Activated CD8-positive, alpha-beta memory T cell treated with anti-CD3 and anti-CD28 coated beads for 4 hours (primary cell): ENCODE measurements at regions not wholly inside any gene's neighbourhood (a gene's known extent, or its start where the extent isn't known, plus 50 kb on each side); places are given as distances from the start of the nearest gene placed in this dataset.

Source experiments
- DNase-seq, 2 donors: peaks; one replicate each; pipeline ENCODE4 v3.0.0-alpha.2; 2020; ENCODE audit warnings: low read depth in 2 of 2

DNA sequence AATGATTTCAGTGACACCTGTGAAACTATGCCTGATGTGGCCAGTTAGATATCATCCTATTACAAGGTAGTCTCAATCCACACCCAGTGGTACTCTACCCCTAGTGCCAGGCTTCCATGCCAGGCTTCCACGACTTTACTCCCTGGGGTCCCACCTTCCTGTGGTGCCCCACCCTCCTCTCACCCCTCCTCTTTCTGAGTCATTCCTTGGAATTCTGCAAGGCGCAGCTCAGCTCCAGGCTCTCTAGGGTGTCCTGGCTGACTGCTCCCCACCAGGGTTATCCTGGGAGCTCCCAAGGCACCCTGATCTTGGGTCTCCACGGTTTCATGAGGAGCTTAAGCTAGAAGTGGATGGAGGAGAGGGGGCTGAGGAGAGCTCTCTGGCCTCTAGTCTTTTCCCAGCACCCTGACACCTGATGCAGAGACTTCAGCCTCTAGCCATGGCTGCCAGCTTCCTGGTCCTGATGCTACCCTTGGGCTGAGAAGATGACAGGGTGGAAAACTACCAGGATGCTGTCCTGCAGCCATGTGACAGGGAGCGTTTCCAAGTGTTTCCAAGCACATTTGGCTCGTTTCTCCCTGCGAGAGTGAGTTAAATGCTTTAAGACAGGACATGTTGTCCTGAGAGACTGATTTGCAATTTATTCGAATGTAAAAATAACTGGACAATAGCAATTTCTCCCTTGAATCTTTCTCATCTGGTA lies 1461.2 kb downstream of the TBC1D22A start:
- no peak for DNase-seq

DNA sequence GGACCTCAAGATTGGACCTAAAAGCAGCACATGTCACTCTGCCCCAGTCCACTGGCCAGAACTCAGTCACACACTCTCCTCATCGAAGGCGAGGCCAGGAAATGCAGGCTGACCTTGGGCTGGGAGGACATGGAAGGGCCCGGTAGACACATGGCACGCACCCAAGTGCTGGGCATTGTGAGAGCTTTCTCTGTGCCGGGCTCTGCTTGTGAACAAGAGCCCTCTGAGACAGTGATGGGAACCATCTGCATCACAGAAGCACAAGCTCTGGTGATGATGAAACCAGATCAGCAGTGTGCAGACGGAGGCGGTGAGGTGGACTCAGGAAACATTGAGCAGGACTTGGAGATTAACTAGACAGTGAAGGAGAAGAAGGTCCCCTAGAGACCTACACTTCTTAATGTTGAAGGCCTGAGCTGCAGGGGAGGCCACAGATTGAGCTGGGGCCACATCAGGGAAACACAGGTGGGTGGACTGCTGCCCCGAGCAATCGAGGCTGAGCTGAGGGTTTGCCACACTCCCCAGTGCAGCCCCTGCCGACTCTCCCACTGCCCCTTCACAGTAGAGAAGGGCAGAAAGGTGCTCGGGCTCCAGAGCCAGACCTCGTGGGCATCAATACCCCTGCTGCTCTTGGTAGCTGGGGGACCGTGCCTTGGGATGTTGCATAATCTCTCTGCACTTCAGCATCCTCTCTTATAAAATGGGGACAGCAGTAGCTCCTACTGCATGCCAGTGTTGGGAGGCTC lies 1460.5 kb downstream of the TBC1D22A start:
- no peak for DNase-seq

DNA sequence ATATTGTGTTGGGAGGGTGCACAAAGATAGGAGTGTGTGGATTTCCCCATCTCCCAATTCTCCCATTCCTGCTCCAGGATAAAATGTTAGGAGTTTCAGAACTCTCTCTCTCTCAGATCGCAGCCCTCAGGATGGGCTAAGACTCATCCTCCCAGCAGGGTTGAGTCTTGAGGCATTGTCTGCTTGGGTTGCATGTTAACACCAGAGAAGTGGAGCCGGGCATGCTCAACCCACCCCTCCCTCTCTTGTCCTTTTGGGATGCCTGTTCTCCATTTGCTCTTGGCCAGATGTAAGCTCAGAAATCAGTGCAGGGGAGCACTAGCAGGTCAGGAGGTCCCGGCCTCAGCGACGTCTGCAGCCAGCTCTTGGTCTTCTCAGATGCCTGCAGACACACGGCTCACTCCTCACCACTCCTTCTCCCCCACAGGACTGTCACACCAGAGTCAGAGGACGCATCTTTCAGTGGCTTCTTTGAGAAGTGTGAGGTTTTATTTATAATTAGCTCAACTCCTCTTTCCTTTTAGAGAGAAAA lies 1456.5 kb downstream of the TBC1D22A start:
- no peak for DNase-seq

DNA sequence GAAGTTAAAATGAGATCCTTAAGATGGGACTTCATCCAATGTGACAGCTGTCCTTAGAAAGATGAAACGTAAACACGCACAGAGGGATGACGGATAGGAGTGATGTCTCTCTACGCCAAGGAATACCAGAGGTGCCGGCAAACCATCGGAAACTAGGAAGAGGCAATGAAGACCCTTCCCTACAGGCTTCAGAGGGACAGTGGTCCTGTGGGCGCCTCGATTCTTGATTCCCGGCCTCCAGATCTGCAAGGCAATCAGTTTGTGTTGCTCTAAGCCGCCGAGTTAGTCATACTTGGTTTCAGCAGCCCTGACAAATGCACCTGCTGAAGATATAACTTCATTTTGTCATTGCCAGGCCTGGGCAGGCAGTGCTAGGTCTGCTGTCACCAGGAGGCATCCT lies 1455.1 kb downstream of the TBC1D22A start:
- no peak for DNase-seq

DNA sequence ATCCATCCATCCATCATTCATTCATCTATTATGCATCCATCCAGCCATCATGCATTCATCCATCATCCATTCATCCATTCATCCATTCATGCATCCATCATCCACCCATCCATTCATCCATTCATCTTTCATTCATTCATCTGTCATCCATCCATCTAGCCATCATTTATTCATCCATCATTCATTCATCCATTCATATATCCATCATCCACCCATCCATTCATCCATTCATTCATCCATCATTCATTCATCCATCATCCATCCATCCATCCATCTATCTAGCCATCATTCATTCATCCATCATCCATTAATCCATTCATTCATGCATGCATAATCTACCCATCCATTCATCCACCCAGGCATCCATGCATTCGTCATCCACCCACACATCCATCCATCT lies 1450.3 kb downstream of the TBC1D22A start:
- no peak for DNase-seq

DNA sequence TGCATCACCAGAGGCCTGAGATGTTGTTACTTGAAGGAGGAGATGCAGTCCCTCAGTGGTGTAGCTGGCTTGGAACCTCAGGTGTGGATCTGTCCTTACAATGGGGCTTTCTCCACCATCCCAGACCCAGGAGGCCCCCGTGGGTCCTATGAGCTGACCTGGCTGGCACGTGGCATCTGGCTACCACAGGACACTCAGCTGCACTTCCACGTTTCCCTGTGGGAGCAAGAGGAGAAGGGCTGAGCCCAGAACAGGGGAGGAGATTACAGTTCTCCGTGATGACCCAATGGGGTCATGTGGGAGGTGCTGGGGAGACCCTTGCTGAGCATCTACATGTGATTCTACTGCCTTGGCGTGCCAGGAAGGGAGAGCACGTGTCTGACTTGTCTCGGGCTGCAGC lies 1448.4 kb downstream of the TBC1D22A start:
- DNase-seq, result no peak

DNA sequence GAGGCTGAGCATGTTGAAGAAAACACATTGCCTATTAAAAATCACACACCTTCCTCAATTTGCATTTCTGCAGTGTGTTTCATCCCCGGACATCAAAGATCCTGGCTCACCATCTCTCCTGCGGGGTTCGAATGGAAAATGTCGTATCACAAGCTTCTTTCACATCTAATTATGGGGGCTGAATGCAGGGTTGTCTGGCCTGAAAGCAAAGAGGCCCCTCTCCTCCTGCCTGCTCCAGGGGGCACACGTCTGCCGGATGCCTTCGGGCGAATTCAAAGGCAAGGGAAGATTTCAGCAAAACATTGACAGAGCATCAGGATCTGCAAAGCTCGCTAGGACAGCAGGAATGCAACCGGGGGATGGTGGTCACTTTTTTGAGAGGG lies 1447.7 kb downstream of the TBC1D22A start:
- no peak for DNase-seq

DNA sequence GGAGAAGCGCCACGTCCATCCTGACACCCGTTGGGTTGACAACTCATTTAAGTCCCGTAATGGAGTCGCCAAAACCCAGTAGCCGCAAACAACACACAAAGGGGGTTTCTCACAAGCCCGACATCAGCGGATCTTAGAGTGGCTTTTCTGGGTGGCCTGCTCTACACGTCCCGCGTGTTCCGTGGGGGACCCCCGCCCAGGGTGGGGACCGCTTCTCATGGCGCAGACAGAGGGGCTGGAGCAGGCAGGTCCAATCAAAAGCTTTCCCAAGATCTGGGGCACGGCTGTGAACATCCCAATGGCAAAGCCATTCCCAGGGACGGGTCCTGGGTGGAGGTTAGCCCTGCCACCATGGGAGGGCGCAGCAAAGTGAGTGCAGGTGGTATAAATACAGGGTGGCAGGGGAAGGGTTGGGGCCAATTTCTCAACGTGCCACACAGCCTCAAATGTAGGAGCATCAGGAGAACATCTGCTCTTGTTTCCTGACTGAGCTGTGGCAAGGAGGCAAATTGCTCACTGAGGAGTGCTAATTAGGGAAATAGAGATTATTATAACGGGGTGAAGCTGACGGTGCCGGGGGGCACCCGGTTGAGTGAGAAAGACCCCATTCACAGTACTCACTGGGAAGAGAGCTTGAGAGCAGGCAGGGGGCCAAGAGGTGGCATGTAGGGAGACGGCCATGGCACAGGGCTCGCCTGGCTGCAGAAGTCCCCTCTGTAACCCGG lies 1447.2 kb downstream of the TBC1D22A start:
- DNase-seq, result no peak

DNA sequence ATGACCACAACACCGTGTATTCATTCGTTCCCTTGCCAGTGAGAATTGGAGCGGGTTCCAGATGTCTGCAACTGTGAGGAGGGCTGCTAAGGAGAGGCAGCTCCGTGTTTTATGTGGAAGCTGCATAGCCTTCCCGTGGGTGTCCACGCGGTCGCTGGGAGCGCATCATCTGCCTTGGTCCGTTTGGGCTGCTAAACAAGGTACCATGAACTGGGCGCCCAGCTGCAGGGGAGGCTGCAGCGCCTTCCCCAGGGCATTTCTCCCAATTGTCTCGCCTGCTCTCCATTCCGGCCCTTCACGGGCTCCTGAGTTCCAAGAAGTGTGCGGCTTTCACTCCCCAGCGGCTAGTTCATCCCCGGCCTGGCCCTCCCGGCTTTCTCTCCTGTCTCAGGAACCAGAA lies 1446.4 kb downstream of the TBC1D22A start:
- DNase-seq, result no peak

DNA sequence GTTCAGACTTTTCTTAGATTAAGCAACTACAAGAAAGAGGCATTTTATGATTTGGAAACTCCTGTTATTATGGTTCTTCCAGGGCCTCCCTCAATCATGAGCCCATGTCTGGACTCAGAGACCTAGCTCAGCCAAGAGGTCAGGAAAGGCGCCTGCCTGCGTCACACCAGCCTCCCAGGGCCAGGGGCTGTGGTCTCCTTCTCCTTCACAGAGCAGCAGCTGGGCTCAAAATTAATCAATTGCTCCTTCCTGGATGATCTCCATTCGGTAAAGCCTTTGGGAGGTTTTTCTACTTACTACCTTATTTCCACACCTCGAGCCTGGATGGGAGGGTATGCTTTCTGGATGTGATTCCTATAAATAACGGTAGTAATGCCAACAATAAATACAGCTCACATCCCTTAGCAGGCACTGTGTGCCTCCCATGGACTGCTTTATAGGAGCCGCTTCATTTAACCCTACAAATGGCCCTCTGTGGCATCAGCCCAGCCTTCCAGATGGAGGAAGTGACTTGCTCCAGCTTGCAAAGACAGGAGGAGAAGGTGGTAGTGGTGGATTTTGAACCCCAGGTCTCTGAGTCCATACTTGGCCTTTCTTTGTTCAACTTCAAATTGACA lies 1445.6 kb downstream of the TBC1D22A start:
- DNase-seq, result no peak

DNA sequence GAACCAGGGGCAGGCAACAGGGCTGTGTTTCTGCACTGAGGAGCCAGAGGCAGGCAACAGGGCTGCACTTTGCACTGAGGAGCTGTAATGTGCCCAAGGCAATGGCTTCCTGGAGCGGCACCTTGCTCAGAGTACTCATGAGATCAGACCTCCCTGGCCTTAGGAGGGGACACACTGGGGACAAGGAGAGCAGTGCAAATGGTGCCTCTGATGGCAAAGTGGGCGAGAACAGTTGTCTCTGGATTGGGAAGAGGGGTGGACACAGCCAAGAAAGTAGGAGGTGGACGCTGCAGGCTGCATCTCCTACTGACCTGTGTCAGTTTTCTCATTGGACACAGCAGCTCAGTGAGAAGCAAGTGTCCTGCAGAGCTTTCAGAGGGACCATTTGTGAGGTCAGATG lies 1443.3 kb downstream of the TBC1D22A start:
- DNase-seq, result no peak

DNA sequence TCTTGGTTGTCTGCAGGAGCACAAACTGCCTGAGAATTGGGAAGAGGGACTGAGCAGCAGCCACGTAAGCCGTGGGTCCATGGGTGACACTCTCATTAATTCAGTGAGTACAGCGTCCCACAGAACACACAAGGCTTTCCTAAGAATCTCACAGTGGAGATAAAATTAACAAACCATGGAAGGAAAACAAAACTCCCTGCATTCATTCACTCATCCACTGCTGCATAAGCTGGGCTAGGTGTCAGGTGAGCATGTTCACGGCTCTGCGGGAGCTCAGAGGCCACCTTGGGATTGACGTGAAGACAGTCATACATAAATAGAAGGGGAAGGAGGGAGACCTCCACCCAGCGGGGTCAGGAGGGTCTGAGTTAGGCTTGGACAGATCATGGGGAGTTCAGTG lies 1442.7 kb downstream of the TBC1D22A start:
- DNase-seq, result no peak

DNA sequence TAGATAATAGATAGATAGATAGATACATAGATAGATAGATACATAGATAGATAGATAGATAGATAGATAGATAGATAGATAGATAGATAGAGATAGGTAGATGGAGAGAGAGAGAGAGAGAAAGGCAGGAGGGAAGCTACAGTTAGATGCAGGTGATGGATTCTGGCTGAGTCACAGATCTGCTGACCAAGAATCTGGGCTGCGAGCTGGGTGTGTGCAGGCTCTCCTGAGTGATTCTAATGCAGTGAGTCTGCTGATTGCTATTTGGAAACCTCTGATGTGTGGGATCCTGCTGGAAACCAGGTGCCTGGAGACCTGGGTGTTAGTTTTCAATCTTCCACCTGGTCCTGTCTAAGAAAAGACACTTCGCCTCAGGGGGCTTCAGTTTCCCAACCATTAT lies 1441.8 kb downstream of the TBC1D22A start:
- no peak for DNase-seq

DNA sequence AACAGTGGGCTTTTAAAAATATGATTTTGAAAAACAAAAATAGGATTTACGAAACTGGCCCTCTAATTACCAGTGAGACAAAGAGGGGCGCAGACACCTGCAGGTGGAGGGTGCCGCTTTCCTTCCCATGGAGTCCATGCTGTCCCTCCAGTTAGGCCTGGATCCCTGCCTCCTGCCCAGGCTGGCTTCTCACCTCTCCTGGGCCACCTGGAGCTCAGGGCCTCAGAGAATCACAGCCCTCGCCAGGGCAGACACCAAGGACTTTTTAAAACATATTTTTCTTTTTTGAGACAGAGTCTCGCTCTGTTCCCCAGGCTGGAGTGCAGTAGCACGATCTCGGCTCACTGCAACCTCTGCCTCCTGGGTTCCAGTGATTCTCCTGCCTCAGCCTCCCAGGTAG lies 1437.2 kb downstream of the TBC1D22A start:
- DNase-seq, result no peak

DNA sequence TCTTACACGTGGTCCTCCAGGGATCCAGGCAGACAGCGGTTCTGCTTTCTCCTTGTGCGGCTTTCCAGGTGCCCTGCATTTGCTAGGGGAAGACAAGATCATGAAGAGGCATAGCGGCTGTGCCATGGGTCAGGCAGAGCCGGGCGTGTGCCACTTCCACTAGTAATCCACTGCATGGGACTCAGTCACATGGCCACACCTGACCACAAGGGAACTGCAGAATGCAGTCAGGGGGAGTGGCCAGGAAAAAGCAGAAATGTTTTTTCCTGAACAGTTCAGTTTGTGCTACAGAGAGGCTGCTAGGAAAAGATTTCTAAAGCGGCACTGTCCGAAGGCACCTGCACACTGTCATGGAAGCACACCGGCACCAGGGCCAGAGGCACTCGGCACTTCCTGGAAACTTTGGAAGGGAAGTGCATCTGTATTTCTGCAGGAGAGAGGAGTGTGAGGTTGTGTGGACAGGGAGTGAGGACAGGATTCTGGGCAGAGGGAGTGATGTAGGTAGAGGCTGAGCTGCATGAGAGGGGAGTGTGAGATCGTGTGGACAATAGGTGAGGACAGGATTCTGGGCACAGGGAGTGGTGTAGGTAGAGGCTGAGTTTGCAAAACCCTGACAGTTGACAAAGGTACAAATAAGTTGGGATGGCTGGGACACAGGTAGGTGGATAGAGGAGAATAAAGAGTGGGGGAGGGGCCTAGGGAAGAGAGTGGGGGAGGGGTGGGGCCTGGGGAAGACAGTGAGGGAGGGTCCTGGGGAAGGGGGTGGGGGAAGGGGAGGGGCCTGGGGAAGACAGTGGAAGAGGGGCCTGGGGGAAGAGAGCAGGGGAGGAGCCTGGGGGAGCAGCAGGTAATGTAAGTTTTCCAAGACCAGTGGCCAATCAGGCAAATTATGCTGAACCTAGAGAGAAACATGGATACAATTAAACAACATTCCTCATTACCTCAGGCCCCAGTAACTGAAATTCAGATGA lies 1436.3 kb downstream of the TBC1D22A start:
- DNase-seq, result no peak

DNA sequence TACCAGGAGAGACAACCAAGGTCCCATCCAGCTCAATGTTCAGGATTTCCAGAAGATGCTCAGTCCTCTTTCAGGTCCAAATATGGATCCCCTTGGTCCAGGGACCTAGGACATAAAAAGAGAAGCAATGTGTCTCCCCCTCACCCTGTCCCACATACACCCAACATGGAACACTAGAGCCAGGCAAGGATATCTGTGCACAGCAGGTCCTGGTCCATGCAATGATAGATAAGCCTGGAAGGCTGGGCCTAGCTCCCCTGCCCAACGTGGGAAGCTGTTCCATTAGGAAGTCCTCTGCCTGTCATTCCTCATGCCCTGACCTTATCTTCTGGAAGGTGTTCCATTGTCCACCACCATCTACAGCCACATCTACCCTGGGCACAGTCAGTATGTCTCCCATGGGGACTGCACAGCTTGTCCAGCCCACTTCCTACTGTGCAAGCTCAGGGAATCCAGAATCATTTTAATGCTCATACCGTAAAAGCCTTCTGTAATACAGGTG lies 1434.8 kb downstream of the TBC1D22A start:
- no peak for DNase-seq

DNA sequence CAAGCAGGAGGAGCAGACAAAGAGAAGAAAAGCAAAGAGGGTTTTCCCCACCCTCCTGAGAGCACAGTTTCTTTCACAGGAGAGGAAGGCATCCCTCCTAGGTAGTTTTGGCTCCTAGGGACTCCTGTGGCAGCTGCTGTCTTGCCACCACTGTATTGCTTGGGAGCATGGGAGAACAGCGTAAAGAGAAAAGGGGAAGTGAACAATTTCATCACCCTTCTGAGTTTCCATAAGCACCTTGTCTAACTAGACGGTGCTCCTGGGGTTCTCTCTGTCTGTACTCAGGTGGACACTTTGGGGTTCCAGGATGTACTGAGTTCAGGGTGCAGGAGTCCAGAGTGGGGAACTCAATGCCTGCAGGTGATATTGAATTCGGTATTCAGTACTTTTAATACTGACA lies 1430.5 kb downstream of the TBC1D22A start:
- DNase-seq, result no peak

DNA sequence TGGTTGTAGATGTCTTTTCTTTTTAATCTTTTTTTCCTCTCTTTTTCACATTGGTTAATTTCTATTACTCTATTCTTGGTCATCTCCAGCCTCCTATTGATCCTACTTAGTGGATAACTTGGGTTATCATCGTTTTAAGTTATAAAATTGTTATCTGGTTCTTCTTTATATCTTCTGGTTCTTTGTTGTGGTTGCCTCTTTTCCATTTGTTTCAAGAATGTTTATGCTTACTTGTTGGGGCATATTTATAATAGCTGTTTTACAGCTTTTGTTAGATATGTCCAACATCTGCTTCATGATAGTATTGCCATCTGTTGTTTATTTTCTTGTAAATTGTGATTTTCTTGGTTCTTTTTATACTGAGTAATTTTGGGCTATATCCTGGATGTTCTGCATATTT lies 1429.6 kb downstream of the TBC1D22A start:
- no peak for DNase-seq

DNA sequence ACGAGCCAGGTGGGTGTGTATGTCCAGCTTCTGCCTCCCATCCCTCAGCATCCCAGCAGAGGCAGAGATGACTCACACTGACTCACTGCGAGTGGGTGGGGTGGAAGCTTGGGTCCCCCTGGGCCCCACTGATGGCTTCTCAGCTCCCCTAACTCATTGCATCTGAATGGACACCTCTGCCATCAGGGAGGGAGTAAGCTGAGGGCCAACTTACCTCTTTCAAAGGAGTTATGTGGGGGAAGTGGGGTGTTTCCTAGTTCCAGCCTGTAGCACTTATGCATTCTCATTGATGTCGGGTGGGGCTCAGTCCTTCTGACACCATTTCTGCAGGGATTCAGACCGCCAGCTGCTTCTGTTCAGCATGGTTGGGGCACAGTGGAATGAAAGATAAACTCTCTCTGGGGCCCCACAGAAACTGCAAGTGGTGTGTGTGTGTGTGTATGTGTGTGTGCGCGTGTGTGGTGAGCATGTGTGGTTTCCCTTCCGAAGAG lies 1425.8 kb downstream of the TBC1D22A start:
- DNase-seq, result no peak

DNA sequence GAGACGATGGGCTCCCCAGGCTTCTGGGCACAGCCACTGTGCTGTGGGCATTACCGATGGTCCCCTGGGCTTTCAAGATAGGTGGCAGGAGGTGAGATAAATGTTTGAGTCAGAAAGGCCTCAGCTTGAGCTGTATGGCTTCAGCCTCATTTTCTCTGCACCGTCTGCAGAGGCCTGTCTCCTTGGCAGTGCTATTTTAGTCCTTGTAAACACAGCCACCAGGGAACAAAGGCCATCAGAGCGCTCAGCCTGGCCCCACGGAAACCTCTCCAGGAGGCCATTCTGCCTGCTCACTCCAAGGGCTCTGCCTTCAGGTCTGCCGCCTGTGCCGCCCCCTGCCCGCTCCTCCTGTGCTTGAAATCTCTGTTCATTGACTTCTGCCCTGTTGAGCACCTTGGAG lies 1424.9 kb downstream of the TBC1D22A start:
- DNase-seq, result no peak
